ENCODE measurements at regions not wholly inside any gene's neighbourhood (a gene's known extent, or its start where the extent isn't known, plus 50 kb on each side); places are given as distances from the start of the nearest gene placed in this dataset.
"Not testable (repeated sequence)": the region's sequence is repeated elsewhere in the genome, so short reads cannot be mapped to it uniquely, and the experiment has no call there.

- no peaks in the 10 kb centered on the region for H3K9me3 ChIP-seq
- ATAC-seq (replicated peaks in 1 of 4) = no peak
- Mint-ChIP-seq H3K36me3 (no peaks in the 10 kb centered on the region), H3K4me3 (no peak overlapping the region), H3K27ac (no peak overlapping the region), H3K9me3 (no peaks in the 10 kb centered on the region), H3K27me3 (peaks cover 6 to 20% of the 10 kb centered on the region in 2 donors), H3K4me1 (no peaks in the 10 kb centered on the region)
- H3K4me3 ChIP-seq (ENCODE audit: control insufficient read depth in 1 of 2, extremely low read depth in 1 of 2, low read length in 1 of 2) = no peak overlapping the region
- DNase-seq = no peak
- peaks cover 4 to 17% of the 10 kb centered on the region in 2 experiments for H3K27me3 ChIP-seq (replicated peaks in 1 of 2; ENCODE audit: control insufficient read depth in 2 of 2, extremely low read depth in 1 of 2, insufficient read depth in 2 of 2, low read length in 1 of 2)
- no peaks in the 10 kb centered on the region for H3K36me3 ChIP-seq (ENCODE audit: control insufficient read depth in 2 of 2, extremely low read depth in 1 of 2, insufficient read depth in 1 of 2, low read length in 1 of 2)
- CTCF ChIA-PET = no interaction called here
- 41% methylated on average over 6 of the region's 7 CpGs for WGBS (ENCODE audit: insufficient coverage)
- POLR2A ChIA-PET = no interaction called here
- H3K27ac ChIP-seq (ENCODE audit: low read length) = no peak overlapping the region
- no peaks in the 10 kb centered on the region for H3K4me1 ChIP-seq (ENCODE audit: control insufficient read depth in 1 of 2, extremely low read depth in 1 of 2, insufficient read depth in 2 of 2, low read length in 2 of 2)
These were observed 285.1 kb downstream of the CCSER2 start for GRCh38 chr10:84613336-84614021.

- Mint-ChIP-seq H3K36me3 (no peaks in the 10 kb centered on the region), H3K4me3 (no peak overlapping the region), H3K27ac (no peak overlapping the region), H3K9me3 (no peaks in the 10 kb centered on the region), H3K4me1 (no peaks in the 10 kb centered on the region), H3K27me3 (peaks cover 3 to 15% of the 10 kb centered on the region in 2 donors)
- Histone ChIP-seq H3K4me1 (ENCODE audit: control insufficient read depth in 1 of 2, extremely low read depth in 1 of 2, insufficient read depth in 2 of 2, low read length in 2 of 2) (no peaks in the 10 kb centered on the region), H3K9me3 (no peaks in the 10 kb centered on the region), H3K27me3 (replicated peaks in 1 of 2; ENCODE audit: control insufficient read depth in 2 of 2, extremely low read depth in 1 of 2, insufficient read depth in 2 of 2, low read length in 1 of 2) (peaks cover 0 to 4% of the 10 kb centered on the region in 2 experiments), H3K36me3 (ENCODE audit: control insufficient read depth in 2 of 2, extremely low read depth in 1 of 2, insufficient read depth in 1 of 2, low read length in 1 of 2) (no peaks in the 10 kb centered on the region), H3K4me3 (ENCODE audit: control insufficient read depth in 1 of 2, extremely low read depth in 1 of 2, low read length in 1 of 2) (no peak overlapping the region), H3K27ac (ENCODE audit: low read length) (no peak overlapping the region)
- DNase-seq (no peak), ATAC-seq (replicated peaks in 1 of 4) (no peak)
- POLR2A ChIA-PET = no interaction called here
- WGBS (ENCODE audit: insufficient coverage) = 50% methylated on average over 1 of the region's 6 CpGs
- CTCF ChIA-PET = no interaction called here
These were observed 298.2 kb downstream of the CCSER2 start for GRCh38 chr10:84626397-84627087.

GRCh38 chr10:84632866-84633265 lies 304.5 kb downstream of the CCSER2 start:
- ChIA-PET POLR2A (no interaction called here), CTCF (no interaction called here)
- Mint-ChIP-seq H3K4me1 (no peaks in the 10 kb centered on the region), H3K9me3 (no peaks in the 10 kb centered on the region), H3K27me3 (peaks cover 0 to 6% of the 10 kb centered on the region in 2 donors), H3K4me3 (no peak overlapping the region), H3K27ac (no peak overlapping the region), H3K36me3 (no peaks in the 10 kb centered on the region)
- Histone ChIP-seq H3K27ac (ENCODE audit: low read length) (no peak overlapping the region), H3K27me3 (replicated peaks in 1 of 2; ENCODE audit: control insufficient read depth in 2 of 2, extremely low read depth in 1 of 2, insufficient read depth in 2 of 2, low read length in 1 of 2) (peaks cover 0 to 6% of the 10 kb centered on the region in 2 experiments), H3K4me1 (ENCODE audit: control insufficient read depth in 1 of 2, extremely low read depth in 1 of 2, insufficient read depth in 2 of 2, low read length in 2 of 2) (no peaks in the 10 kb centered on the region), H3K36me3 (ENCODE audit: control insufficient read depth in 2 of 2, extremely low read depth in 1 of 2, insufficient read depth in 1 of 2, low read length in 1 of 2) (no peaks in the 10 kb centered on the region), H3K9me3 (no peaks in the 10 kb centered on the region), H3K4me3 (ENCODE audit: control insufficient read depth in 1 of 2, extremely low read depth in 1 of 2, low read length in 1 of 2) (no peak overlapping the region)
- ATAC-seq (replicated peaks in 1 of 4) (no peak), DNase-seq (no peak)
- WGBS (ENCODE audit: insufficient coverage) = 87% methylated on average over 3 of the region's 5 CpGs

- DNase-seq (no peak), ATAC-seq (replicated peaks in 1 of 4) (no peak)
- no peak overlapping the region for H3K4me3 ChIP-seq (ENCODE audit: control insufficient read depth in 1 of 2, extremely low read depth in 1 of 2, low read length in 1 of 2)
- H3K36me3 Mint-ChIP-seq = no peaks in the 10 kb centered on the region
- CTCF ChIA-PET = no interaction called here
- WGBS (ENCODE audit: insufficient coverage) = 92% methylated on average over 5 of the region's 5 CpGs
- peaks cover 0 to 6% of the 10 kb centered on the region in 2 experiments for H3K27me3 ChIP-seq (replicated peaks in 1 of 2; ENCODE audit: control insufficient read depth in 2 of 2, extremely low read depth in 1 of 2, insufficient read depth in 2 of 2, low read length in 1 of 2)
- H3K9me3 Mint-ChIP-seq = peaks cover 0 to 1% (median 0%) of the 10 kb centered on the region in 3 donors
- no peaks in the 10 kb centered on the region for H3K36me3 ChIP-seq (ENCODE audit: control insufficient read depth in 2 of 2, extremely low read depth in 1 of 2, insufficient read depth in 1 of 2, low read length in 1 of 2)
- H3K4me1 Mint-ChIP-seq = no peaks in the 10 kb centered on the region
- POLR2A ChIA-PET = no interaction called here
- peaks cover 0 to 7% of the 10 kb centered on the region in 2 donors for H3K27me3 Mint-ChIP-seq
- H3K4me1 ChIP-seq (ENCODE audit: control insufficient read depth in 1 of 2, extremely low read depth in 1 of 2, insufficient read depth in 2 of 2, low read length in 2 of 2) = no peaks in the 10 kb centered on the region
- no peak overlapping the region for H3K27ac Mint-ChIP-seq
- no peak overlapping the region for H3K27ac ChIP-seq (ENCODE audit: low read length)
- H3K4me3 Mint-ChIP-seq = no peak overlapping the region
- no peaks in the 10 kb centered on the region for H3K9me3 ChIP-seq
These were observed 306.2 kb downstream of the CCSER2 start for GRCh38 chr10:84634636-84635035.

- CTCF ChIA-PET; H3K9me3 ChIP-seq; H3K4me3 Mint-ChIP-seq; H3K9me3 Mint-ChIP-seq; H3K36me3 ChIP-seq (ENCODE audit: control insufficient read depth in 2 of 2, extremely low read depth in 1 of 2, insufficient read depth in 1 of 2, low read length in 1 of 2); H3K27ac Mint-ChIP-seq; H3K4me1 ChIP-seq (ENCODE audit: control insufficient read depth in 1 of 2, extremely low read depth in 1 of 2, insufficient read depth in 2 of 2, low read length in 2 of 2); H3K27me3 ChIP-seq (replicated peaks in 1 of 2; ENCODE audit: control insufficient read depth in 2 of 2, extremely low read depth in 1 of 2, insufficient read depth in 2 of 2, low read length in 1 of 2); ATAC-seq (replicated peaks in 1 of 4); POLR2A ChIA-PET; H3K4me1 Mint-ChIP-seq; DNase-seq; H3K27ac ChIP-seq (ENCODE audit: low read length); H3K4me3 ChIP-seq (ENCODE audit: control insufficient read depth in 1 of 2, extremely low read depth in 1 of 2, low read length in 1 of 2); H3K36me3 Mint-ChIP-seq: not testable (repeated sequence)
- no CpG with 5 or more reads among the region's 1 CpG for WGBS (ENCODE audit: insufficient coverage)
- H3K27me3 Mint-ChIP-seq = peaks cover 4 to 11% of the 10 kb centered on the region in 2 donors
These were observed 322.2 kb downstream of the CCSER2 start for GRCh38 chr10:84650628-84651027.

- POLR2A ChIA-PET = no interaction called here
- Histone ChIP-seq H3K27me3 (replicated peaks in 1 of 2; ENCODE audit: control insufficient read depth in 2 of 2, extremely low read depth in 1 of 2, insufficient read depth in 2 of 2, low read length in 1 of 2) (peaks cover 0 to 11% of the 10 kb centered on the region in 2 experiments), H3K4me1 (ENCODE audit: control insufficient read depth in 1 of 2, extremely low read depth in 1 of 2, insufficient read depth in 2 of 2, low read length in 2 of 2) (no peaks in the 10 kb centered on the region), H3K27ac (ENCODE audit: low read length) (no peak overlapping the region), H3K4me3 (ENCODE audit: control insufficient read depth in 1 of 2, extremely low read depth in 1 of 2, low read length in 1 of 2) (no peak overlapping the region), H3K36me3 (ENCODE audit: control insufficient read depth in 2 of 2, extremely low read depth in 1 of 2, insufficient read depth in 1 of 2, low read length in 1 of 2) (no peaks in the 10 kb centered on the region), H3K9me3 (no peaks in the 10 kb centered on the region)
- no CpG with 5 or more reads among the region's 2 CpGs for WGBS (ENCODE audit: insufficient coverage)
- Mint-ChIP-seq H3K36me3 (no peaks in the 10 kb centered on the region), H3K4me3 (no peak overlapping the region), H3K4me1 (no peaks in the 10 kb centered on the region), H3K27me3 (peaks cover 4 to 14% of the 10 kb centered on the region in 2 donors), H3K9me3 (no peaks in the 10 kb centered on the region), H3K27ac (no peak overlapping the region)
- DNase-seq (no peak), ATAC-seq (replicated peaks in 1 of 4) (no peak)
- CTCF ChIA-PET = no interaction called here
These were observed 326.3 kb downstream of the CCSER2 start for GRCh38 chr10:84654671-84655070.
